SU-DHL-6 (cell line): ENCODE measurements at regions not wholly inside any gene's neighbourhood (a gene's known extent, or its start where the extent isn't known, plus 50 kb on each side); places are given as distances from the start of the nearest gene placed in this dataset.

ENCODE experiments used
- EZH2phosphoT487 ChIP-seq: fragments of 200-600 bp; sonication (generic), shearing (Covaris generic); conservative IDR thresholded peaks from 2 replicates; pipeline ENCODE4 v1.6.1; 2018; ENCODE audit warnings: mild to moderate bottlenecking, antibody characterized with exemption, low read length, moderate library complexity, mixed read lengths
- TF ChIP-seq, protein P1 (sequence below): fragments of 200-600 bp; sonication (generic); IDR thresholded peaks from one replicate; pipeline ENCODE4 v1.5.1; 2017; ENCODE audit warnings: antibody characterized with exemption, mild to moderate bottlenecking, low read length, moderate library complexity; ENCODE audit not compliant: insufficient read depth, poor library complexity, severe bottlenecking

DNA sequence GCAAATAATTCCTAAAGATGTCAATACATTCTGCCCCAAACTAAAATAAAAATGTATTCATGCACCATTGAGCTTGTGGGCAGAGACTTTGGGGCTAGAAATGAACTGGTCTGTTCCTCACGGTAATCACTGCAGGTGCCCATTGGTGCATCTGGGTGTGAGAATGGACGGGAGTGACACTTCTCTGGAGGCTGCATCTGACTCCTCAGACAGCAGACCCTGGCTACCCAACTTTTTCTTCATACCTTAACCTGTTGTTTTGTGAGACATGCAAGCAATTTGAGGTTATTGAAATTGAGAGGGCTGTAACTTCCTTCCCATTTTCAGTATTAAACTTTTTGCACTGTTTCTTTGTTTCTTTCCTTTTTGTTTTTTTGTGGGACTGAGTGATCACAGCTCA lies 333.4 kb downstream of the ICE1 start:
- TF ChIP-seq, protein P1, sequence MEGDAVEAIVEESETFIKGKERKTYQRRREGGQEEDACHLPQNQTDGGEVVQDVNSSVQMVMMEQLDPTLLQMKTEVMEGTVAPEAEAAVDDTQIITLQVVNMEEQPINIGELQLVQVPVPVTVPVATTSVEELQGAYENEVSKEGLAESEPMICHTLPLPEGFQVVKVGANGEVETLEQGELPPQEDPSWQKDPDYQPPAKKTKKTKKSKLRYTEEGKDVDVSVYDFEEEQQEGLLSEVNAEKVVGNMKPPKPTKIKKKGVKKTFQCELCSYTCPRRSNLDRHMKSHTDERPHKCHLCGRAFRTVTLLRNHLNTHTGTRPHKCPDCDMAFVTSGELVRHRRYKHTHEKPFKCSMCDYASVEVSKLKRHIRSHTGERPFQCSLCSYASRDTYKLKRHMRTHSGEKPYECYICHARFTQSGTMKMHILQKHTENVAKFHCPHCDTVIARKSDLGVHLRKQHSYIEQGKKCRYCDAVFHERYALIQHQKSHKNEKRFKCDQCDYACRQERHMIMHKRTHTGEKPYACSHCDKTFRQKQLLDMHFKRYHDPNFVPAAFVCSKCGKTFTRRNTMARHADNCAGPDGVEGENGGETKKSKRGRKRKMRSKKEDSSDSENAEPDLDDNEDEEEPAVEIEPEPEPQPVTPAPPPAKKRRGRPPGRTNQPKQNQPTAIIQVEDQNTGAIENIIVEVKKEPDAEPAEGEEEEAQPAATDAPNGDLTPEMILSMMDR: no peak
- TF ChIP-seq EZH2phosphoT487: no peak
